Activated naive CD4-positive, alpha-beta T cell (primary cell): ENCODE measurements at regions not wholly inside any gene's neighbourhood (a gene's known extent, or its start where the extent isn't known, plus 50 kb on each side); places are given as distances from the start of the nearest gene placed in this dataset.

Source experiments
- DNase-seq, 4 experiments: peaks; one replicate each; lab custom pipeline; 2025; lab: John Stamatoyannopoulos, UW

DNA sequence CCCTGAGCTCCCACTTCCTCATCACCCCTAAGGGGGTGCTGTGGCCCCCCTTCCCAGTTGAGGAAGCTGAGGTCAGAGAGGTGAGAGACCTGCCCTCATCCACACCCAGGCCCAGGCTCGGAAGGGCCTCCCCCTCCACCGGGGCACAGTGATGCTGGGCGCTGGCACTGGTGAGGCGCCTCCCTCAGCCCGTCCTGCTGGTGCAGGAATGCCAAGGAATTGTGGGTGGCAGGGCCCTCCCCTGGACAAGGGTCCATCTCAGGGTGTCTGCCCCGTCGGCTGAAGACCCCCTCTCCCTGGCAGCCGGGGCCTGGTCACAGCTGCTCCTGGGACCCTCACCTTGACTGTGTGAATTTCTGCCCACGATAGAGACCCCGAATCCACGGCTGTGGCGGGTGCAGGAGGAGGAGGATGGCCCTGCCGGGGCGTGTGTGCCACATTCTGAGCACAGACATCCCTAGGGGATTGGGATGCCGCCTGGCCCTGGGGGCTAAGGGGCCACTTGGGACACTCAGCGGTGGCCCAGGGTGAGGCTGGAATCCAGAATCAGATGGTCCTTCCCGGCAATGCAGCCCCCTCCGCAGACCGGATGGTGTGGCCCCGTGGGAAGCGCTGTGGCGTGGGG lies 70.2 kb upstream of the GATA5 start:
- no peak for DNase-seq

DNA sequence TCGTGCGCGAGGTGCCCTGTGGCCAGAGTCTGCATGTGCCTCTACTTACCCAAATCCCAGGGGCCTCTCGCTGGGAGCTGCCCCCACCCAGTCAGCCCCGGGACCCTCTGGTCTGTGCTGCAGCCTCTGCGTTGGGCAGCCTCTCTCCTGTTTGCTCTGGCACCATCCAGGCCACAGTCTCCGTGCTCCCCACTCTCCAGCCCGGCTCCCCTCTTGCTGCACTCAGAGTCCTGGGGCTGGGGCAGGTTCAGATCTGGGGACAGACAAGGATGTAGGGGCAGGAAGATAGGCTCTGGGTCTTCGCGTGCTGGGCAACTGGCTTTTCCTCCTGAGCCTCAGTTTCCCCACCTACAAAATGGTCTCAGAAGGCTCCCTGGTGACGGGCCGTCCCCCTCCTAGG lies 70.8 kb upstream of the GATA5 start:
- no peak for DNase-seq

DNA sequence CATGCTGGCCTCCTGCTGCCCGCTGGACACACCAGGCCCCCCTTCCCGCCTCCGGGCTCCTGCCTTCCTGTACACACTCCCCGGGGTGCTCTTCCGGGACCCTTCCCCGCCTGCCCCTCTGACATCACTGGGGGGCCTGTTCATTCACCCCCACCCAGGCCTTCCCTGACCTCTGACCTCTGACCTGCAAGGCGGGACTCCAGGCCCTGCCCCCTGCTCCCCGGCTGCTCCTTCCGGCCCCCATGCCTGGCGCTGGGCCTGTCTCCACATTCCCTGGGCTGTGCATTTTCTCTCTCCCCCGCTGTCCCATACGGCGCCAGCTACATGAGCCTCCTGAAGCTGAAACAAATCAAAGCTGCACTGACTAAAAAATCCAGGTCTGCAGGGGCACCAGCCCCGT lies 71.6 kb upstream of the GATA5 start:
- DNase-seq, result no peak

DNA sequence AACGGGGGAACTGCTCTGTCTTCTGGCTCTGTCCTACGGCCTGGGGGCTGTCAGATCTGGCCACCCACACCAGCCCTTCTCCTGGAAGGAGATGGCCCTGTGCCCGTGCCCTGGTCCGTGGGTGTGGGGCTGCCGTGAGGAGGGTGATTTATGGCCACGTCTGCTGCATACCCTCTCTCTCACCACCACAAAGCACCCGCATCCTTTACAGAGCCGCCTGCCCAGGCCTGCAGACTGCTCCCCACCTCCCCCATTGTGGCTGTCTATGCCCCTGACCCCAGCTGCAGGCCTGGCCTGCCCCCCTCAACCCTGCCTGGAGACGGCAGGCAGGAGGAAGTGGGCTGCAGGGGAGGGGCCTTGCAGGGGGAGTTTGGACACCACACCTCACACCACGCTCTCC lies 72.7 kb upstream of the GATA5 start:
- no peak for DNase-seq

DNA sequence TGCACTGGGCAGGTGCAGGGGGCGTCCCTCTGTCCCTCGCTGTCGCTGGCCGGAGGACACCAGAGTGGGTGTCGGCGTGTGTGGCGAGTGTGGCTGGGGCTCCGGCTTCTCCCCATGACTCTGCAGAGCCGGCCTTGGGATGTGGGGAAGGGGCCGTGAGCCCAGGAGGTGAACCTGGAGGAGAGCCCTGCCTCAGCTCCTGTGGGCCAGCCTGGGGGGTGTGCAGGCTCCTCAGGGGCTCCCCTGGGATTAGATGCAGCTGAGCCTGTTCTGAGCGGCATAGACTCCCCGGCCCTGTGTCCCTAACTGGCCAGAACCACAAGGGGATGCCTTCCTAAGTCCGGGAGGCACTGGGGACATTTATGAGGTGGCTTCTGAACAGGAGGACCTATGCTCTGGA lies 73.2 kb upstream of the GATA5 start:
- no peak for DNase-seq

DNA sequence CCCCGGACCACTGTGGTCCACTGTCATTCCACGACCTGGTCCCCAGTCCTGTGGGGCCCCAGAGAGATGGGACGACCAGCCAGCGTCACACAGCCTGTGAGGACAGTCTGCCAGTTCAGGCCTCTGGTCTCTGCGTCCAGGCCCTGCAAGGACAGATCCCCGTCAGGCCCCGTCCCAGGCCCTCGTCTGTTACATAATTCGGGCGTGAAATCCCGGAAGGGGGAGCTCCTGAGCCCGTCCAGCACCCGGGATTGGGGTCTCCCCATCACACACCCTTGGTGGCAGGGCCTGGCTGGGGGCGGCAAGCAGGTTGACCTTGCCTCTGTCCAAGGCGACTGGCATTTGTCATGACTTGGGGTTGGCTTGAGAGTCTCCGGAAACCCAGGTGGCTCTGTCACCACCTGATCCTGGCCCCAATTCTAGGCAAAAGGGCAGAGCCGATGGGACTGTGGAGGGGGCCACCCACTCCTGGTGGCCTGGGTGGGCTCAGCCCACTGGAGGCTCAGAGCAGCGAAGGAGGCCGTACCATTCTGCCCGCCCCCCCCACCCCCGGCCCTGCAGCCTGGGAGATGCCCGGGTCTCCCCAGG lies 73.8 kb upstream of the GATA5 start:
- no peak for DNase-seq

DNA sequence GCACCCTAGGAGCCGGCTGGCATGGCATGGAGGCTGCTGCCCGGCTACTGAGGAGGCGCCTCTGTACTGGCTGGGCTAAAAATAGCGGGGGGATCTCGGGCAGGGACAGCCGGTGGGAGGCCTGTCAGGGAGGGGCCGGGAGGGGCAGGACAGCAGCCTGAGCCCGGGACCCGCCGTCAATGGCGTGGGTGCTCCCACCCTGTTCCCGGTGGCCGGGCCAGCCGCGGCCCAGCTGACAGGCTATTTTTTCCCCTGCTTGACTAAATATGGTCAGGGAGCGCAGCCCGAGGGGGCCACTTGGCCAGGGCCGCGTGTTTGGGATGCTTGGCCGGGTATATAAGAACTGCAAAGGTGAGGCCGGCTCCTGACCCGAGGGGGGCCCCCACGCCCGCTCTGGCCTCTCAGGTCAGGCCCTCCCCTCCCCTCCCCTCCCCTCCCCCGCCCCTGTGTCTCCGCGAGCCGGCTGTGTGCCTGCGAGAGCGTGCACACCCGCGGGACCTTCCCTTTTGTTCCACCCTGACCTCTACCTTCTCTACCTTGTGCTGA lies 74.4 kb upstream of the GATA5 start:
- no peak for DNase-seq

DNA sequence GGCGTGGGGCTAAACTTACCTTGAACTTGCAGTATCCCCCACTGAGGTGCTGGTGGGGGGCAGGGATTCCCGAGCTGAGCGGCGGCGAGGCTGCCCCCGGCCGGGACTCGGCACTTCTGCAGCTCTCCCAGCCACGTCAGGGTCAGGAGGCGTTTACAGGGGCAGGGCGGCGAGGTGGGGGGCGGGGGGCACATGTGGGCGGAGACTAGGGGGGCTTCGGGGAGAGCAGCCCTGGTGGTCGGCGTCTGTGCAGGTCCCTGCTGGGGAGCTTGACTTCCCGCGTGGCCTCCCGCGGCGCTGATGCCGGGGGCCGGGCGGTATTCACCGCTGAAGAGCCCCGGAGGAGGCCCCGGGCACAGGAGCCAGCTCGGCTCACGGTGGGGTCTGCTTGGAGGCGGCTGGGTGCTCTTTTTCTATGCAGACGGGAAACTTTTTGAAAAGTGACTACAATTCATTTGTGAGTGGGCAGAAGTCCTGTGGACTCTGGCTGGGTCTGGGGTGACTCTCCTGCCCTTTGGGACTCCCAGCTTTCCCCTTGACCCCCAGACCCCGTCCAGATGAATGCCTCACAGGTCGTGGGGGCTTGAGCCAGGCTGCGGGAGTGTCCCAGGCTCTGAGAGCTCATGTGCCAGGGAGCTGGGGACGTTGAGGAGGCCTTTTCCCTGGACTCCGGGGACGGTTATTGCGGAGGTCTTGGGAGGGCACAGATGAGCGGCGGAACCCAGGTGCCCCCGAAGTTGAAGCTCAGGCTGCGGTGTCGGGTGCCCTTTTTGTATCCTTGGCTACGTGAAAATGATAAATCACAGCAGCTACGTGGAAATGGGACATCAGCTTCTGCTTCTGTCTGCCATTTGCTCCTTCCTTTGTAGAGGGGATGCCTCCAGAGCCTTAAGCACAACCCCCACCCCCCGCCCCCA lies 75.9 kb upstream of the GATA5 start:
- peak in 1 of 4 experiments; percentile 7 for DNase-seq

DNA sequence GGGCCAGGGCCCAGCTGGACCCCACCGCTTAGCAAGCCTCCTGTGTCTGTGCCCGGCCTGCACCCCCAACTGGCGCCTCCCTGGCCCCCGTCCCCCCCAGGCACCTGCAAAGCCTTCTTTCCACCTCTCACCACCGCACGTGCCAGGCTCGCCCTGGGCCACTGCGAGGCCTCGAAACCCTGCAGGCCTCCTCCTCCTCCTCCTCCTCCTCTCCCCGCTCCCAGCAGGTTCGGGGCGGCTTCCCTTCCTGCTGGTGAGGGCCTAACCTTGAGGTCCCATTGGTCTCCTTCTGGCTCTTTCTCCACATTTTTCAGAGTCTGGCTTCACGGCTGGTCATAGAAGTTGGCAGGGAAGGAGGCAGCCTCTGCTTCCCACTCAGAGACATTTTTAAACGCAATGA lies 76.8 kb upstream of the GATA5 start:
- no peak for DNase-seq

DNA sequence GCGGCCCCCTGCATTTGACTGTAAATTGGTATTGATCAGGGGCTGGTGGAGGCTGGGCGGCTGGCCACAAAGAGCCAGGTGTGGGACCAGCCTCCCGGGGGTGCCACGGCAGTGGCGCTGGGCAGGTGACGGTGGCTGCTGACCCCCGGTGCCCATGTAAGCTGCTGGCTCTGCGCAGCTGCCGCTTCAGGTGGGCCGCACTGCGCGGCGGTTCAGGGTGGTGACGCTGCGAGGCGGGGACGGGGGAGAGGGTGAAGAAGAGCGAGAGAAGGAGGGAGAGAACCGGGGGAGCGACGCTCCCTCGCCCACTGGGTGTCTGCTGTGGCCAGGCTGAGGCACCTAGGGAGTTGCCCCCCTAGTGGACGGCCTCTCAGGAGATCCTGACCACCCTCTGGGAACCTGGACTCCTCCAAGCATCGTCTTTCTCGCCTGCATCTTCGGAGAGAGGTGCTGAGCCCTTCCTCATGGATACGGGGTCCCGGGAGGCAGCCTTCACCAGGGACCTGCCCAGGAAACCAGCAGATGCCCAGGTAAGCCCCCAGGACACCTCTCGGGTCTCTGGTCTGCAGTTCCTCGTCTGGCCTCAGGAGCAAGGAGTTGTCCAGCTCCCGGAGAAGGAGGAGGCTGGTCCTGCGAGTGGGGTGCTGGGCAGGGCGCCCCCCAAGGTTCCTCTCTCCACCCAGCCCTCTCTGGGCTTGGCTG lies 77.5 kb upstream of the GATA5 start:
- DNase-seq, result no peak

DNA sequence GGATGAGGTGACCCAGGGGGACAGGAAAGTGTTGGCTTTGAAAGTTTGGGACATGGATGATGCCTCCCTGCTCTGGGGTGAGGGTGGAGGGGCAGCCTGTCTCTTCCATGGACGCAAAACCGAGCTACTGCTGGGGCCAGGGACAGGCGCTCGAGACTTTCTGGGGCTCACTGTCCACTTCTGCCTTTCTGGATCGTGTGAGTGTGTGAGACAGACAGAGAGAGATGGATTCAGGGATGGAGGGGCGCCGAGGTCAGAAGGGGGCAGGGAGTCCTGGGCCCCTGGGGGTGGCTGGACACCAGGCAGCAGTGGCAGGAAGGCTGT lies 78.0 kb upstream of the GATA5 start:
- DNase-seq, result no peak

DNA sequence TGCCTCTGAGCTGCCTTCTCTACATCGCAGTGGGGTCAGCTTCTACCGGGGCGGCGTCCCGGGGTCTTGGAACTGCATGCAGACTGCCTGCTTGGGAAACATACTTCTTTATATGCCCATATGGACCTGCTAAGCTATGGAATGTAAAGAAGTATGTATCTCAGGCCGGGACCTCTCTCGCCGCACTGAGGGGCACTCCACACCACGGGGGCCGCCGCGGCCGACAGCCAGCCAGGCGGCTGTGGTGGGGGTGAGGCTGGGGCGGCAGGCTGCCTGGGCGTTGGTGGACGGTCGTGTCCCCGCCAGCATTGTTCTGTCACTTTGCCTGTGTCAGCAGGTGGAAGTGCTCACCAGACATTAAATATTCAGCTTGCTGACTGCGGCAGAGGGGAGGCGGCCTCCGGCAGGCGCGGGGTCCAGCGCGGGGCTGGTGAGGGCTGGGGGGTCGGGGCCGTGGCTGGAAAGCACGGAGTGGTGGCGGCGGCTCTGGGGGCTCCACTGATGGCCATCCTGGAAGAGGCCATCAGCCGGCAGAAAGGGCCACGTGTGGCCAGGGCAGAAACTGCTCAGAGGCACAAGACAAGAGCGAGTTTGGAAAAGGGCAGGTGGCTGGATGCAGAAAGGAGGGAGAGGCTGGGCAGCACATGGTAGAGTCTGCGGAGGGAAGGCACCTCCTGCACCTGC lies 78.6 kb upstream of the GATA5 start:
- DNase-seq, result no peak

DNA sequence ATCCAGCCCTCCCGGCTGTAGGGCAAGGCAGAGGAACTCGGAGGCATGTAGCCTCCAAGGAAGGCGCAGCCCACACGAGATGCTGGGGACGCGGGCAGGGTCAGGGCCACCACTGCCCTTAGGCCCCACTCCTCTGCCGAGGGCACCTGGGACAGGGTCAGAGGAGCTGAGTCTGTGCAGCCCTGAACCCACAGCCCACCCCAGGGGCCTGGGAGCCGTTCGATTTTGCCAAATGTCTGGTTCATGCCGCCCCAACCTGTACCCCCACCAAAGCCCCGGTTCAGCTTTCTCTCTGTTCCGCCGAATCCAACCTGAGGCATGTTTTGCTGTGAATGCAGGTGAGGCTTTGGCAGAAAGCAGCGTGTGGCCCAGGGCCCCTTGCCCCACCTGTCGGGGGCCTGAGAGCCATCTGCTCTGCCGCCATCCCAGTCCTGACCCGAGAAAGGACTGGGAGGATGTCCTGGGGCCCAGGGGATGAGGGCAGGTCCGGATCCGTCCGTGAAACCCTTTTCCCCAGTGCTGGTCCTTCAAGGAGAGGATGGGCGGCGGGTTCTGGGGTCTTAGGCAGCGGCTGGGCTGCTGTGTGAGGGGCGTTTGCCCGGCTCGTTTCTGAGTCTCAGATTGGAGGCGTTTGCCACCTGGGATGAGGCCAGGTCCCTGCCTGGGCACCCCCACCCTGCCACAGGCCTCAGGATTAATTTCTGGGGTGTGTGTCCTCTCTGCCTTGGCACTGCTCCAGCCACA lies 79.3 kb upstream of the GATA5 start:
- DNase-seq, result no peak

DNA sequence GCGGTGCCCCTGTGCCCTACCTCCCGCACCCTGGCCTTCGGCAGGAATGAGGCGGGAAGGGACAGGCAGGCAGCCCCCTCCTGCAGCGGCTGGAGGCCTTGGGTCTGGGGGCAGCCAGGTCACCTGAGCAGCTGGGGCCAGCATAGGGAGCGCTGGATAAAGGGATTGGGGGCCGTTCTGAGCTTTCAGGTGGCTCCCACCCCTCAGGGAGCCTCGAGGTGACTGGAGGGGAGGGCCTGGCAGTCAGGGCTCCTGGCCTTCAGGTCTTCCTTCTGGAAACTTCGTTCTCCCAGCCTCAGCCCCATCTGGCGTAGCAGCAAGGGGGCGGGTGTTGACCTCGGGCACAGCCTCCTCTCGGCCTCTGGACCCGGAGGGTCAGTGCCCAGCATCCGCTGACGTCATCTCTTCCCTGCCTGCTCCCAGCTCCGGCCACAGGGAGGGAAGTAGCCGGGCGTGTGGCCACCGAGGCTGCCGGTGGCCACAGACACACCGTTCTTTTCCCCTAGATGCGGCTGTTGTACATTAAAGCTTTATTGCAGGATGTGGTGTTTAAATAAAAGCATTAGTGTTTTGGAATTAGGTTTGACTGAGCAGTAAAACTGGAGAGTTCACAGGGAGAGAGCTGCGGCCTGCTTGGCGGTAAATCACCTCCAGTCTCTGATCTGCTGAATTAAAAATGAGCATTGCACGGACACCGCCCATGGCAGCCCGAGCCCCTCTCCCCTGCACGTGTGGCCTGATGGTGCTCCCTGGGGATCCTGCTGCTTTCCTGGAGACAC lies 80.0 kb upstream of the GATA5 start:
- DNase-seq, result no peak

DNA sequence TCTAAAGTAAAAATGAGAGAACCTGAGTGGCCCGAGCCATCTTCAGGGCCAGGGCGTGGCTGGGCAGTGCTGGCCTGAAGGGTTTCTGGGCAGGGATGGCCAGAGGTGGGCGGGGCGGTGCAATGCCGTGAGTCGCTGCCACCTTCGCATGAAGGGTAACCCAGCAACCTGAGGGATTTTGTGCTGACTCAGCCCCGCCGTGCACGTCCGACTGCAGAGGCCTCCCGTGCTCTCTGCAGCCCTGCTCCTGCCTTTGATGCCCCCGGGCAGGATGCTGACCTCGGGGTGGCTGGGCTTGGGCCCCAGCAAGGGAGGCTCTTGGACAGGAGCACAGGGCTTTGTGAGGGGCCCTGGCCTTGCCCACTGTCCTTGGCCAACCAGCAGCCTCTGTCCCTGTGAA lies 81.7 kb upstream of the GATA5 start:
- no peak for DNase-seq

DNA sequence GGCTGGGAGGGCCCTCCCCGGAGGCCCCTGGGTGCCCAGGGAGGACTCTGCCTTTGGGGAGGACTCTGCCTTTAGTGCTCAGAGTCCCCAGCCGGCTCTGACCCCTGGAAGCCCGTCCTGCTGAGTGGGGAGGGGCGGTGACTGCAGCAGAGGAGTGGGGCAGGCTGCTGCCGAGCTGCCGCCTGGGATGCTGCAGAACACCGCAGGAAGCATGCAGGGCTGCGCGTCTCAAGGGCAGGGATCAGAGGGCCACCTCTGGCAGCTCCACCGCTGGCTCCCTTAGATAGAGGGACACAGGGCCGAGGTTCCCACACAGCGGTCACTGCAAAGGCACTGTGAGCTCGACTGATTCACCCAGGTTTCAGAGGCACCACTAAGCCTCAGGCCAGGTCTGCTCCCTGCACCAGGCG lies 82.2 kb upstream of the GATA5 start:
- DNase-seq, result no peak

DNA sequence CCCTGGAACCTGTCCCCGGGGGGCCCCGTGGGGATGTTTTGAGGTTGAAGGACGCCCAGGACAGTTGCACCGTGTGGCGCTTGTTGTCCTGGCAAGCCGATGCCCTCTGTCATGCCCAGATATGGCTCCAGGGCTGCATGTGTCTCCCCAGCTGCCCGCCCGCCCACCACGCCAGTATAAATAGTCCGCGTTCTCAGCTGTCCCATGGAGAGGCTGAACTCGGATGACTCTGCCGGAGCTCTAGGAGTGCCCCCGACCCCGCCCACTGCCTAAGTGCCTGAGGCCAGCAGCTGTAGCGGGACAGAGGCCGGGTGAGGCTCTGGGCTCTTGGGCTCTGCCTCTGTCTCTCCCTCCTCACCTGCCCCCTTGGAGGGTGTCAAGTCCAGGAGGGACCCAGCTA lies 83.0 kb upstream of the GATA5 start:
- no peak for DNase-seq

DNA sequence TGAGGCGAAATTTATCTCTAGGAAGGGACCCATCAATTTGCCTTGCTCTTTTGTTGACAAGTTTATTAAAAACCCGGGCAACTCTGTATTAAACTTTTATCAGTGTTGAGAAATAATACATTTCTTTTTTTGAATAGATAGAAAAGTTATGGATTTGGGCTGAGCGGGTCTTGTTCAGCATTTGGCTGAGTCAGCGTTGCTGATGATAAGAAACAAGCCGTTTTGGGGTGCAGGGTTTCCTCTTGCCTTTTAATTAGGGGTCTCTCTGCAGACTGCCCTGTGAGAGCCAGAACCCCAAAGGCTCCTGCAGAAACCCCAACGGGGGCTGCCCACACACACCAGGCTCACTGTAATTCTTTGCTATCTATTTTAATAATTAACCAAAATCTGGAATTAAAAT lies 82.1 kb upstream of the SLCO4A1 start:
- DNase-seq, result no peak

DNA sequence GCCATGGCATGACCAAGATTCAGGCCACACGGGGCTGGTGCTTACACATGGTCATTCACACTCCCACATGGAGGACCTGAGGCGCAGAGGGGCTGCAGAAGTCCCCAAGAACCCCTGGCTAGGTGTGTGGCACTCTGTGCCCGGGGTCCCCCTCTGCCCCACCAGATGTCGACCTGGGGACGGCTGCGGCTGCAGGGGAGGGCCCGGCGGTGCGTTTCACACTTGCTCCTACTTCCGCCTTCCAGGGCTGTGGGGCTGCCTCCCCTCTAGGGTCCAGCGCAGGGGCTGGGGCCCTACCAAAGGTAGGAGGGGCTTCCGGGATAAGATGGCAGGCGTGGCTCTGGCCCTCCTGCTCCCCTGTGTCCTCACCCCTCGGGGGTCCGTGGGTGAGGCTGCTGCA lies 81.1 kb upstream of the SLCO4A1 start:
- DNase-seq, result no peak

DNA sequence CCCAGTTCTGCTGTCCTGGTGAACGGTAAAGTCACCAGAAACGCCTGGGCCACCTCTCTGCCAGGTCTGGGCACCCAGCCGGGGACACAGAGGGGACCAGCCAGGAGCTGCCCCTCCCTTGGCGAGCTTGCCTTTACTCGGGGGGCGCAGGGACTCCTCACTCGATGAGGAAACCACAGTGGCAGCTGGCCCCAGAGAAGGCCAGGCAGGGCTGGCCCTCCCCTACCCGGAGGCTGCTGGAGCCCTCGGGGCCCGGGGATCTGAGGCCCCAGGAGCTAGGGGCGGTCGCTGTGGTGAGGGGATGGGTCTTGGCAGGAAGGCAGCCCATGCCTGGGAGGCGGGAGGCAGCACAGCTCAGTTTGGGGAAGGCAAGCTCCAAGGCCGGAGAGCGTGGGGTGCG lies 80.4 kb upstream of the SLCO4A1 start:
- no peak for DNase-seq
